Activated naive CD4-positive, alpha-beta T cell (primary cell): ENCODE measurements at regions not wholly inside any gene's neighbourhood (a gene's known extent, or its start where the extent isn't known, plus 50 kb on each side); places are given as distances from the start of the nearest gene placed in this dataset.

Experiments used
- DNase-seq, 4 experiments: peaks; one replicate each; lab custom pipeline; 2025; lab: John Stamatoyannopoulos, UW

DNA sequence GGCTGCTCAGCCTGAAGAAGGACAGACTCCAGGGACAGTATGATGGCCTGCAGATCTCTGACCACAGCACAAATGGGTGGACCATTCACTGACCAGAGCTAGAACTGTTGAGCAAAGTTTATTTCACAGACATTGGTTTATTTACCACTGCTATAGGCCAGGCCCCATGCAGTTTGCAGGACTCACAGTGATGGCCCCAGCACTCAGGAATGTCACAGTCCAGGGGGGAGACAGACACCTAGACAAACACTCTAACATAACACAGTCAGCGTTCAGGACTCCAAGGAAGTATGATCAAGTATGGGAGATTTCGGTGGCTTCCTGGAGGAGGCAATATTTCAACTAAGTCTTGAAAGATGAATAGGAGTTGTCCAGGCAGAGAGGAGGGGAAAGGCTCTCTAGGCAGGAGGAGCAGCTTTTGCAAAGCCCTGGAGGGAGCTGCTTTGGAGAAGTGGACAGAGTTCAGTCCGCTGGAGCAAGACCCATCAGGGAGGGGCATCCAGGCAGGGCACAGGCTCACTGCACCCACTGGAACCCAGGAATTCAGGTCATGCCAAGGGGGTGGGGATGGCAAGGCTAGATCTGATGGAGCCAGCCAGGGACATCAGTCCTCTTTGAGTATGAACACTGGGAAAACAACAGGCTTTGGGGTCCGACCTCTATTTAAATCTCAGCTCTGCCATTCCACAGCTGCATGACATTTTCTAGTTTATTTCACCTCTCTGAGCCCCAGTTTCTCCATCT, 454.3 kb downstream of the MATN1 start:
- DNase-seq = no peak

DNA sequence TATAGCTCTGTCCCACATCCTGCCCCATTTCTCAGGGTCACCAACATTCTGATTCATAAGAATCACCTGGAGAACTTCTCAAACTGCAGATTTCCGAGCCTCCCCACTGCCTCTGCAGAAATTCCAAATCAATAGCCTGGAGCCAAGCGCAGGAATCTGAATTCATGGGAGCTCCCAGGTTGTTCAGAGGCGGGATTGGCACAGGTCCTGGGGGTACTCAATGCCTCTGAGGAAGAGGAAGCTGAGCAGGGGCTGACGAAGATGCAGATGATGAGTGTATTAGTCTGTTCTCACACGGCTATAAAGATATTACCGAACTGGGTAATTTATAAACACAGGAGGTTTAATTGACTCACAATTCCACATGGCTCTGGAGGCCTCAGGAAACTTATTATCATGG, 455.5 kb downstream of the MATN1 start:
- DNase-seq = no peak

DNA sequence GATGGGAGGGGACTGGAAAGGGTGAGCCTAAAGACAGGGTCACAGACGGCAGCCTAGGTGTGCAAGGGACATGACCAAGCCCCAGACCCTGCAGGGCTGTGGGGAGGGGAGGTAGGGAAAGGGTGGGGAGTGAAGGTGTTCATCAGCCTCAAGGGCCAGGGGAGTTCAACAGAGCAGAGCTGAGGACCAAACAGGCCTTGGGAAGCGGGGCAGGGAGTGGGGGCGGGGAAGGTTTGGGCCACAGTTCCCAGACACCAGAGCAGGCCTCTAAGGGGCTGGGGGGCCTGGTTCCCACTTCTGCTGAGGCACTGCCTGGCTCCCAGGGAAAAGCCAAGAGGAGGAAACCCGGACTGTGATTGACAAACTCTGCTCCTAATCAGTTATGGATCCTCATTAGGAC, 456.3 kb downstream of the MATN1 start:
- DNase-seq = no peak

- DNase-seq = no peak
Measured at GRCh38 chr1:30265127-30266070, 458.0 kb downstream of the MATN1 start.

DNA sequence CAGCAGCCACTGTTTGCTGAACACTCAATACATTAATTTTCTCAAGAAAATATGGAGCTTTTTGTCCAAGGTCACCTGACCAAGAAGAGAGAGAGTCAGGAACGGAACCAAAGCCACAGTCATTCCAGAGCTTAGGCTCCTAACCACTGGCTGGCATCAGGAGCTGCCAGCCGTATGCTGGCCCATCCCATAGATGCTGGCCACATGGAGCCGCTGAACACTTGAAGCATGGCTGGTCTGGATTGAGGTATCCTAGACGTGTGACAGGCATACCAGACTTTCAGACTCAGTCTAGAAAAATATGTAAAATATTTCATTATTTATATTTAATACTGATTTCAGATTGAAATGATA, 458.7 kb downstream of the MATN1 start:
- no peak for DNase-seq

- no peak for DNase-seq
Measured at GRCh38 chr1:30263888-30264671, 459.3 kb downstream of the MATN1 start.

DNA sequence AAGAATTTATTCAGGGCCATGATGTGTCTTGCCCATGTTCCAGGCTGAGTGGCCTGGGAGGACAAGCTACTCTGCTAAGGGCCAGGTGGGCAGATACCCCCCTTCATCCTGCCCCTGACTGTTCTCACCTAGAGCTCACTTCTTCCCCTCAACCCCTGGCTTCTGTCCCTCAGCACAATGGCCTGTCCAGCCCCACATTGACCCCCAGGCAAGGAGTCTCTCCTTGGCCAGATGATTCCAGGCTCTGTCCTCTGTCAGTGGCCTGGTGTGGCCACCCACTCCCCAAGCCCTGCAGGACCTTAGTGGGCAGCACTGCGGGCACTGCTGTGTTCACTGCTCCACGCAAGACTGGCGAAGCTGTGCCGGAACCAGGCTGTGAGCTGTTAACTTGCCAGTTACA, 460.0 kb downstream of the MATN1 start:
- DNase-seq = no peak

DNA sequence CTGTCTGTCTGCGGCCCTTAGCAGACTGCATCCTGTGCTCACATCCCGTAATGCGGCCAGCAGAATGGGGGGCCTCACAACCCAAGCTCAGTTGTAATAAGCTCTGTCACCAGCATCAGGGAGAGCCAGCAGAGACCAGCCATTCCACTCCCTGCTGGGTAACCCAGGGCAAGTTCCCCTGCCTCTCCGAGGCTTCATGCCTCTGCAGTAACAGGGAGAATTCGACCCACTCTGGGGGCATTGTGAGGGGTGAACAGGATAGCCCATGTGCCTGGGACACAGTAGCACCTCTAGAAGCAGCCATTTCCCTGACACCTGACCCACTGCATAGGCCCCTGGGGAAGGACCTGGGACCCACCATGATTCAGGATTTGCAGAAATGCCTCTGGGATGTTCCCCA, 461.2 kb downstream of the MATN1 start:
- DNase-seq = no peak

DNA sequence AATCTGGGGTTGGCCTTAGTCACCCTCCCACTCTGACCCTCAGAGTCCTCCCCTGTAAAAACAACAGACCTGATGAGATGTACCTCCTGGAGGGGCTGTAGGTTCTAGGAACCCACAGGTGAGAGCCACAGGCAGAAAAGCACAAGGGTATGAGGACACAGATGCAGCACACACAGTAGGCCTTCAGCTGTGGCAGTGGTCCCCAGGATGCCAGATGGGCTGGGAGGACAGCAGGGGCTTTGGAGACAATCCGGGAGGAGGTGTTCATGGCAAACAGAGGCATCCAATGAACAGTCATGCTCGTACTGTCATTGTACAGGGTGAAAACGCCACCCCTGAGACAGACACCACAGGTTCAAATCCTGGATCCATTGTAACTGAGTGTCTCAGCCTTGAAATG, 463.1 kb downstream of the MATN1 start:
- DNase-seq = no peak

- DNase-seq = no peak
Measured at GRCh38 chr1:30259631-30260030, 463.8 kb downstream of the MATN1 start.

DNA sequence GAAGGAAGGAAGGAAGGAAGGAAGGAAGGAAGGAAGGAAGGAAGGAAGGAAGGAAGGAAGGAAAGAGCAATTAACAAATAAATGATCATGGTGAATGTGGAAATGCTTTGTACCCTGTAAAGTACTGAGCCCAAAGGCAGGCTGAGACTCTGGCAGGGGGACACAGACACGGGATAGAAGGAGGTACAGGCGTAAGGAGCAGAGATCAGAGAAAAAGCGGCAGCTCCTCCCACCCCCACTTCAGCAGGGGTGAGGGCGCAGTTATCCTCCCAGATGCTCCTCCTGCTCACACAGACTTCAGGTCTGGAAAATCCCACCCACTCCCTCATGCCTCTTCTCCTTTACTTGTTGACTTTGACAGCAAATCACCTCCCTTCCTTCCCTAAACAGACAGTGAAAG, 464.5 kb downstream of the MATN1 start:
- no peak for DNase-seq

GRCh38 chr1:30258471-30258870, 464.9 kb downstream of the MATN1 start:
- no peak for DNase-seq

DNA sequence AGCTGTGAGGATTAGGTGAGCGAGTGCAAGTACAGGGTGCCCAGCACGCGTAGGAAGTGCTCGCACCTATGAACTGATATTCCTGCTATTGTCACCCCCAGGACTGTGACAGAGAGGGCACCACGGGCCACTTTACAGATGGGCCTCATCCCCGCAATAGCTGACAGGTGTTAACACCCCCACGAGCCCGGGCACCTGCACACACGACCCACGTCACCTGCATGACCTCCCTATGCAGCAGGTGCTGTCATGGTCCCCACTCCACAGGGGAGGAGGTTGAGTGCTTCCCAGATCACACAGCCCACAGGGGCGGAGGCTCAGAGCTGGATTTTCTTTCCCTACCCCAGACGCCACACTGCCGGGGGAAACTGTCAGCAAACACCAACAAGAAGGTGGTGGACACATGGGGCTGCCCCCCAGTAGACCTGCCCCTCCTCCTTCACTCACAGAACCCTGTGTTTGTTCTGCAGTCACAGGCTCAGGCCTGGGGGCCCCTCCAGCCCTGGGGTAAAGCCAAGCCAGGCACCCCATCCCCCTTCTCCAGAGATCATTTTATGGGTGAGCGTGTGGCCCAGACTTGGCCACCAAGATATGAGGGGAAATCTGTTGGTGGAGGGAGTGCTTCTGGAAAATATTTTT, 465.5 kb downstream of the MATN1 start:
- DNase-seq = no peak

GRCh38 chr1:30257322-30257721, 466.1 kb downstream of the MATN1 start:
- DNase-seq = no peak

- no peak for DNase-seq
Measured at GRCh38 chr1:30256911-30257310, 466.5 kb downstream of the MATN1 start.

DNA sequence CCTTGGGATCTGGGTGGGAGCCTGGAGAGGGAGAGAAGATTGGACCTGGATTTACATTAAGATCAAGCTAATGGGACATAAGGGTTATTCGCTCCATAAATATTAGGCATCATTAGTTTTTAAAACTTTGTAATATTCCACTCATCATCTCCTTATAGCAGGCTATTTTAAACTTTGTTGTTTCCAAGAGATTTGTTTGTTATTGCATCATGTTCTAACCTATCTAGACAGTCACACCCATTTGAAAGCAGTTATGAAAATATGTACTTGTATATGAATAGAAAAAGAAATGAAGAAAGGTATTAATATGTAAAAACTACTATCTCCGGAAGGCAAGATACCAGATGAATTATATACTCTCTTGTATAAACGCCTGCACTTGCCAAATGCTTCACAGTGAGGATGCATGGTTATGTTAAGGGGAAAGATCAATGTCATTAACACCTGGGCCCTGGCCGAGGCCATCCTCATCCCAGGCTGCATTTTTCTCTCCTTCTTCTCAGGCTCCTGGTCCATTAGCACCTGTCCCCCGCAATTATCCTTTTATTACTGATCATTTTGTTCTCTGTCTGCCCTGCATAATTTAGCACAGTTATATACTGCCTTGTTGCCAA, 468.2 kb downstream of the MATN1 start:
- no peak for DNase-seq

DNA sequence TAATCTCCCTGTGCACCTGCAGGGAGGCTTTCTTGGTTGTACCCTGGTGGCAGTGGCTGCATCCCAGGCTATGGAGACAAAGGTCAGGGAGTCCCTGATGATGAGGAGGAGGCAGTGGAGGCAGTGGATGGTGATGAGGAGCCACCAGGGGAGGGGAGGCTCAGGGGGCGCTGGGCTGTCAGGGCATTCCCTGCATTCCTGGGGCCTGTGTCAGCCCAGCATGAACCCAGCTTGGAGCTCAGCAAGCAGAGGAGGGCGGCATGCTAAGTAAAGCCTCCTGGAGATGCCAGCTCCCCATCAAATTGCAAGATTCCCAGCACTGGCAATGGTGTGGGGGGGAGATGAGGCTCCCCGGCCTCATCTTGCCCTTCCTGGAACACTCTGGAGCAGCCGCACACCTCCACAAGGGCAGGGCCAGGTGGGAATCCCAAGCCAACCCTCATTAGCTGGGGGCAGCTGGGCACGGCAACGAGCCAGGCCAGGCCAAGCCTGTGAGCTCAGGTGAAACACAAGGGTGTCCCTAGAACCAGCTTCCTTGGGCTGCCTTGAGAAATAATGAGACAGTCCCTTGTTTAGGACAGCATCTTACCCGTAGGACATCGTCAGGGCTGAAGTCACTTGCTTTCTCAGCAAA, 469.5 kb downstream of the MATN1 start:
- DNase-seq = no peak

GRCh38 chr1:30253361-30253760, 470.0 kb downstream of the MATN1 start:
- DNase-seq = no peak

GRCh38 chr1:30250984-30251850, 472.2 kb downstream of the MATN1 start:
- no peak for DNase-seq

DNA sequence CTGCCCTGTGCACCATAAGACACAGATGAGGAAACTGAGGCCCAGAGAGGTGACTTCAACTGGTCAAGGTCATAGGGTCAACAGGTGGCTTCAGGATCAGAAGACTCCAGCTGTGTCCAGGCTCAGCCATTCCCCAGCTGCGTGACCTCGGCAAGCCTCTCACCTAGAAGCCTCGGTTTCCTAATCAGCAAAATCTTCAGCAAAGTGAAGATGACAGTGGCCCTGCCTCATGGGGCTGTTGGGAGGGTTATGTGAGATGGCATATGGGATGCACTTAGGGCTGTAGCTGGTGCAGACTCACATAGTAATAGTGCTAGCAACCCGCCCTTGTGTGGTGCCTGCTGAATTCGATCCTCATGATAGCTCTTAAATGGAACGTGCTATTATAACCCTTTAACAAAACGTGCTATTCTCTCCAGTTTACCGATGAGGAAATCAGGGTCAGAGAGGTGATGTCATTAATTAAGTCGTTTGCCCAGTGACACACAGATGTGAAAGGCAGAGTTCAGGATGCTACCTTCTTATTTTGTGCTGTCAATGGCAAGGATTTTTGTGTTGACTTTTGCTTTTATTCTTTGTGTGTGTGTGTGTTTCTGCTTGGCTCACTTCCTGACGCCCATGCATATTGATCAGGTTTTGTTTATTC, 472.9 kb downstream of the MATN1 start:
- DNase-seq = no peak
